ENCODE measurements at regions not wholly inside any gene's neighbourhood (a gene's known extent, or its start where the extent isn't known, plus 50 kb on each side); places are given as distances from the start of the nearest gene placed in this dataset.
"Not testable (repeated sequence)": the region's sequence is repeated elsewhere in the genome, so short reads cannot be mapped to it uniquely, and the experiment has no call there.

- DNase-seq: no peak
These were observed 121.1 kb upstream of the DMRT1 start for GRCh38 chr9:720239-720881.

DNA sequence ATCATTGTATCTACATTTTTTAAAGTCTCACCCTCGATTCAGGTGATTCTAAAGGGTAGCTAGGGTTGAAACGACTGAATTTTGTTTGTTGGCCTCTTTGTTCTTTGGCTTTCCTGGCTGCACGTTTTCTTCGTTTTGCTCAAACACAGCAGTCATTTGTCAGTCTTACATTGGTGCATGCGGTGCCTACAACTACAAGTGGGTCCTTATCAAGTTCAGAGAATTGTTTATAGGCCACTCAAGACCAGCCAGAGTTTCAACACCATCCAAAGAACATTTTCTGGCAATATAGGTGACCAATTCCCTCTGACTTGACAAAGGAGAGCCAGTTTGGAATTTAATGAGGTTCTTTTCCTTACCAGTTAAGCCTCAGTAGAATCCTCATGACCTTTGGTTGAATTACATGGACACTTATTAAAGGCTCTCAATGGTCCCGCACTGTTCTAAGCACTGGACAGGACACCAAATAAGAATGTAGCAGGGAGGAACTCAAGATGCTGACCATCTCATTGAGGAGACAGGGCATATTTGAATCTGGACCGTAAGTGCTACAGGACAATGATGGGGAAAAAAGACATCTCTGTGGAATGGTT, 119.0 kb upstream of the DMRT1 start:
- DNase-seq: no peak

DNA sequence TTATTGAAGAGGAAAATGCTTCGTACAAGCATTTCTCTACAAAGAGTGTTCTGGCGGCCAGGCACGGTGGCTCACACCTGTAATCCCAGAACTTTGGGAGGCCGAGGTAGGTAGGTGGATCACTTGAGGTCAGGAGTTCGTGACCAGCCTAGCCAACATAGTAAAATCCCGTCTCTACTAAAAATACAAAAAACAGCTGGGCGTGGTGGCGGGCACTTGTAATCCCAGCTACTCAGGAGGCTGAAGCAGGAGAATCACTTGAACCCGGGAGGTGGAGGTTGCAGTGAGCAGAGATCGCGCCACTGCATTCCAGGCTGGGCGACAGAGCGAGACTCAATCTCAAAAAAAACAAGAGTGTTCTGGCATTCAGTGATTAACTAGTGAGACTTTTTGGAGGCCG, 117.0 kb upstream of the DMRT1 start:
- DNase-seq: not testable (repeated sequence)

- no peak for DNase-seq
These were observed 115.5 kb upstream of the DMRT1 start for GRCh38 chr9:726005-726404.

DNA sequence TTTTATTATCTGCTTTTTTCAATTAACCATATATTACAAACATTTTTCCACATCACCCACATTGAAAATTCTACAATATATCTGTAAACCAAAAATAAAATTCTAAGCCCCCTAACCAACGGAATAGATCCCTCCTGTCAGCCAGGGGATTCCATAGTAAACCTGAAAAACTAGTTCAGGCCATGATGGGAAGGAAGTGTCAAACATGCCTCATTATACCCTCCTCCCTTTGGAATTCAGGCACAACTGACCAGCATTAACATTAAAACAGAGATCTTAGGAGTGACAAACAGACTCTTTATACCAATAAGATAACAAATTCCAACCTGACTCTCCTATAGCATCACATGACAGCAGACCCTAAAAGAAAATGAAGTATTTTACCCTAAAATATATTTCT, 113.7 kb upstream of the DMRT1 start:
- no peak for DNase-seq

DNA sequence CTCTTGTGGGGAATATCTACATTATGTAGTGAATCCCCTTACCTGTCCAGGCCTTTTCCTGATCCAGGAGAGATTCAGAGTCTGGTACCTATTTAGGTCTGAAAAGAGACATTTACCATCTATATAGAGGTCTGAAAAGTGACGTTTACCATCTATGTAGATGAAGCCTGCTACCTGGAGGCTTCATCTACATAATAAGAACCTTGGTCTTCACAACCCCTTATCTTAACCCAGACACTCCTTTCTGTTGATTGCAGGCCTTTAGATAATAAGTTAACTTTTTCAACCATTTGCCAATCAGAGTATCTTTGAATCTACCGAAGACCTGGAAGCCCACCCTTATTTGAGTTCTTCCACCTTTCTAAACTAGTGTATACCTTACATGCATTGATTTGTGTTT, 113.0 kb upstream of the DMRT1 start:
- no peak for DNase-seq

DNA sequence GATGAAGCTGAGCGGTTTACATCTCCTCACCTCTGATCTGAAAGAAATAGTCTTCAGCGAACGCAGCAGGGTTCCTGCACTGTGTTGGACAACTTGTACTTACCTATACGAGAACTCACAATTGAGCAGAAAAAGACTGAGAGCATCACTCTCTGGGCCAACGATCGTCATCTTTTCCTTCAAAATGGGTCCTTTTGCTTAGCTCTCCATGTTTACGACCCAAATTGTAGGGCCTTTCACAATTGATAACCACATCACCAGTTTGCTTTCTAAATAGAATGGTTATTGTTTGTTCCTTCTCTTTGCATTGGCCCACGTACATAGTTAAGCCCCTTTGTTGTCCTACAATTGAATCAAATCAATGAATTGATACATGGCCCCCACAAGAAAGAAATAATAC, 110.0 kb upstream of the DMRT1 start:
- no peak for DNase-seq

GRCh38 chr9:734831-735511, 106.5 kb upstream of the DMRT1 start:
- DNase-seq: no peak

DNA sequence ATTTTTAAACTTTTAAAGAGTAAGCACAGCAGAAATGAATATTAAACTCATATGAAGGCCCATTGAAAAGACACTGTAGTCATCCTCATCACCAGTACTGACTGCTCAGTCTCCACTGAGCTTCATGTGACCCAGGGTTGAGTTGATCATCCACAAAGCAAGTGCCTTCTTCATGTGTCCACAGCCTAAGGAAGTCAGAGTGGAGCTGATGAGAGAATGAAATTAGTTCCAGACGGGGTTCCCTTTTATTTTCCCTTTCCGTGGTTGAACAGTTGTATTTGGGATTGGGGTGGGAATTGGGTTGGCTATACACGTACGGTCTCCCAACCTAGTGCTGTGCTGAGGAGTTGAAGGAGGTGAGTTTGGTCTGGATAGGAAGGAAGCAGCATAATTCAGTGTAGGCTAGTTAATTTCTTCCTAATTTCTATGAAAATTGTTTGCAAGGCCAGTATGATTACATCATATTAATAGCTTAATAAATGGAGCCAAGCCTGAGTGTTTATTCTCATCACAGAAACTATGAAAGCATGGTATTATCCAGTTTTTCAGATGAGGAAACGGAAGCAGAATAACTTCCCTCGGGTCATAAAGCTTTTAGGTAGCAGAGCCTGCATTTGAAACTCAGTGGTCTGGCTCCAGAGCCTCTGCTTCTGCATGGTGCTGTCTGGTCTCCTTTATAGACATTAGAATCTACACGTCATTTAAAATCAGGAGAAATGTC, 103.9 kb upstream of the DMRT1 start:
- DNase-seq: no peak

GRCh38 chr9:738209-738915, 103.1 kb upstream of the DMRT1 start:
- no peak for DNase-seq

GRCh38 chr9:739362-739761, 102.1 kb upstream of the DMRT1 start:
- no peak for DNase-seq

DNA sequence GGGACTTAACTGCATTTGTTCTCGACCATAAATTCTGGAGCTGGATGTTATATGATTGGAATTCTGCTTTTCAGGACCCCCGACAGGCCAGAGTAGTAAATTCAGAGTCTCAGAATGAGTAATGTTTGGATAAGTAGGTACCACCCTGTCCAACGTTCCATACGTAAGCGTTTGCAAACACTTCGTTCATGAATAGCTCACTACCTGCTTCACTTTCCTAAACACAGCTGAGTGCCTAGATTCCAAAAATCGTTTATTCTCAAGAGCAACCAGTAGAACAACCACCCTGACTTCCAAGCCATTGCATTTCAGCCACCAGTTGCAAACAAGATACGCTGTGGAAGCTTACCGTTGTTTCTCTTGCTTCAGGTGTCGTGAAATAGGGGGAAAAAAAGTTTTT, 101.3 kb upstream of the DMRT1 start:
- DNase-seq: no peak

DNA sequence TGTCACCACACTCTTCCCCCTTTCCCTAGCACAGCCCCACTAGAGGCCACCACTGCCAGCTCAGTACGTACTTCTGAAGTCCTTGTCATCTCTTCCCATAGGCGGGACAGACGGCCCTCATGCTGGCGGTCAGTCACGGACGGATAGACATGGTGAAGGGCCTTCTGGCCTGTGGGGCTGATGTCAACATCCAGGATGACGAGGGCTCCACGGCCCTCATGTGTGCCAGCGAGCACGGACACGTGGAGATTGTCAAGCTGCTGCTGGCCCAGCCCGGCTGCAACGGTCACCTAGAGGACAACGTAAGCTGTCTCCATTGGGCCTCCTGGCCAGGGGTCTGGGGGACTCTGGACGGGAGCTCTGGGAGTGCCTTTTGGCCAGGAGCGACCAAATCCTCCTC, 99.4 kb upstream of the DMRT1 start:
- DNase-seq: no peak

DNA sequence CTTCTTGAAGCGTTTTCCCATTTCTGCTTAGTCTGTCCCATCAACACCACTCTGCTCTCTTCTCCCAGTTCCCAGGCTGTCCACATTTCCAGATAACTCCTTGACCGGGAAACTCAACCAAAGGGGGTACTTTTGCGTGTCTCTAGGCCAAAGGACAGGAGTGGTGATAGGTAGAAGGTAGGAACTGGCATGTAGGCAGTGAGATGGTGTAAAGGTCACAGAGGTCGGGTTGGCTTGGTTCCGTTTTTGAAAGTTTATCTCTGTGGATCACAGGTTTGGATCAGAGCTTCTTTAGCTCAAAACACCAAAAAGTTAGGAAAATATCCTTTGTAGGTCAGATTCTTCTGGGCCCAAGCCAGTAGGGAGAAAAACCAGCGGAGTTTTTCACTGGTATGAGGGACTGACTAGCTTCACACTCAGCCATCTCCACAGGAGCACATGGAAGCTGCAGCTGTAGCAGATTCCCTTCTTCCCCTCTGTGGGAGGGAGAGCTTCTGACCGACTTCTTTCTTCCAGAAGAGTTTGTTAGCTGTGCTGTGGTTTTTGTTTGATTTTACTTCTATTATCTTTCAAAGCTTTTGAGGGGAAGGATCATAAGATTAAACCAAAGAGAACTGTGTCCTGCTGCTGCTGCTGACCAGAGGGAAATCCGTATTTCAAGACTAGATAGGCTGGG, 98.4 kb upstream of the DMRT1 start:
- no peak for DNase-seq

DNA sequence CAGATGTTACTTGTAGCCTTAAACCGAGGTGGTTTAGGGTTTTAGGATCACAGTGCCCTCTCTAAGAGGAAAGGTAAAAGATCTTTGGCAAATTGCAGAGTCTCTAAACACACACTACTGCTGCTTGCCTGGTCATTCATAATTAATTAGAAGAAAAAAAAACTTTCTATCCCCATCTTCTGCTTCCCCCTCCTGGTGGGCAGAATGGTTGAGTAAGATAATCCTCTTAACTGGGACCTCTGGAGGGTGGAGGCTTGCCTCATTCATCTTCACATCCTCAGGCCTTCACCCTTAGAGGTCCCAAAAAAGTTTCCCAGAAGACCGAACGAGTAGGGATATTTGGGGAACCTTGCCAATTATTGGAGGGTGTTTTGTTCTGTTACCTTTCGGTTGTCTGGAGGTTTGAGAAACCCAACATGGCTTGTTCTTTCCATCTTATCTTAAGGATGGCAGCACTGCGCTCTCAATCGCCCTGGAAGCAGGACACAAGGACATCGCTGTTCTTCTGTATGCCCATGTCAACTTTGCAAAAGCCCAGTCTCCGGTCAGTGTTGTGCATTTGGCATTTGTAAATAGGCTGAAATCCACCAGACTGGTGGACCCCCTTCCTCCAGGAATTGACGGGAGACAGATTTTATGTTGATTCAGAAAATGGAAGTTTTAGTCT, 97.3 kb upstream of the DMRT1 start:
- DNase-seq: no peak

- no peak for DNase-seq
These were observed 96.6 kb upstream of the DMRT1 start for GRCh38 chr9:744790-745484.

GRCh38 chr9:745761-746380, 95.6 kb upstream of the DMRT1 start:
- DNase-seq: no peak

- no peak for DNase-seq
These were observed 94.6 kb upstream of the DMRT1 start for GRCh38 chr9:746661-747434.

GRCh38 chr9:747567-747966, 93.9 kb upstream of the DMRT1 start:
- no peak for DNase-seq

- no peak for DNase-seq
These were observed 92.5 kb upstream of the DMRT1 start for GRCh38 chr9:748861-749497.

All from NCI-H1092 treated with DMSO at 0.1 percent for 48 hours (cell line).